DND-41 (cell line): ENCODE measurements at regions not wholly inside any gene's neighbourhood (a gene's known extent, or its start where the extent isn't known, plus 50 kb on each side); places are given as distances from the start of the nearest gene placed in this dataset.

Source experiments
- ATAC-seq: fragments of 200-7000 bp; cut with Tn5 transposase; 3 replicates; pipeline ENCODE4 v1.9.1; 2021; ENCODE audit warnings: low read depth; ENCODE audit not compliant: insufficient read depth
- DNase-seq: peaks from one replicate; pipeline ENCODE4 v3.0.0-alpha.2; 2020
- H2AFZ ChIP-seq: 2 replicates; pipeline ENCODE4 v1.6.0; 2012; ENCODE audit warnings: low read depth, low read length
- H3K27ac ChIP-seq: 2 replicates; pipeline ENCODE4 v1.5.1; 2012; ENCODE audit warnings: low read length, inconsistent platforms
- H3K27me3 ChIP-seq: fragments of 200-600 bp; sonication (generic); 2 replicates; pipeline ENCODE4 v1.6.0; 2012; ENCODE audit warnings: low read length, mild to moderate bottlenecking, inconsistent platforms; ENCODE audit not compliant: insufficient read depth, poor library complexity
- H3K36me3 ChIP-seq: 2 replicates; pipeline ENCODE4 v1.5.1; 2012; ENCODE audit warnings: low read length, inconsistent platforms; ENCODE audit not compliant: insufficient read depth
- H3K4me1 ChIP-seq: 2 replicates; pipeline ENCODE4 v1.5.1; 2012; ENCODE audit warnings: mild to moderate bottlenecking, low read length; ENCODE audit not compliant: insufficient read depth
- H3K4me2 ChIP-seq: 2 replicates; pipeline ENCODE4 v1.6.0; 2012; ENCODE audit warnings: mild to moderate bottlenecking, moderate library complexity, low read length, inconsistent platforms; ENCODE audit not compliant: insufficient read depth
- H3K4me3 ChIP-seq, 2 experiments: fragments of 200-600 bp in 1 of 2; shearing (Covaris generic) in 1 of 2; 2 replicates each; pipeline ENCODE4 v1.5.1; 2012 to 2016; ENCODE audit warnings: inconsistent platforms in 2 of 2, low read length in 2 of 2, mild to moderate bottlenecking in 2 of 2, low read depth in 1 of 2, moderate library complexity in 1 of 2
- H3K79me2 ChIP-seq: 2 replicates; pipeline ENCODE4 v1.6.0; 2012; ENCODE audit warnings: low read length, inconsistent platforms; ENCODE audit not compliant: insufficient read depth
- H3K9ac ChIP-seq: 2 replicates; pipeline ENCODE4 v1.6.0; 2012; ENCODE audit warnings: low read depth, mild to moderate bottlenecking, inconsistent platforms, low read length, moderate library complexity
- H3K9me3 ChIP-seq: 2 replicates; pipeline ENCODE4 v1.5.1; 2012; ENCODE audit warnings: low read length, moderate library complexity, mild to moderate bottlenecking, inconsistent platforms; ENCODE audit not compliant: insufficient read depth, severe bottlenecking
- H4K20me1 ChIP-seq: 2 replicates; pipeline ENCODE4 v1.6.0; 2012; ENCODE audit warnings: low read length; ENCODE audit not compliant: insufficient read depth
- EZH2 ChIP-seq: IDR thresholded peaks from 3 replicates; pipeline ENCODE4 v1.6.1; 2012; ENCODE audit warnings: borderline replicate concordance, low read depth, mild to moderate bottlenecking, moderate library complexity, low read length, inconsistent platforms; ENCODE audit not compliant: severe bottlenecking
- TF ChIP-seq, protein P1 (sequence below): IDR thresholded peaks from 2 replicates; pipeline ENCODE4 v1.5.1; 2012; ENCODE audit warnings: borderline replicate concordance, low read length, moderate library complexity, mild to moderate bottlenecking; ENCODE audit not compliant: poor library complexity, severe bottlenecking; ENCODE audit errors: extremely low read depth

DNA sequence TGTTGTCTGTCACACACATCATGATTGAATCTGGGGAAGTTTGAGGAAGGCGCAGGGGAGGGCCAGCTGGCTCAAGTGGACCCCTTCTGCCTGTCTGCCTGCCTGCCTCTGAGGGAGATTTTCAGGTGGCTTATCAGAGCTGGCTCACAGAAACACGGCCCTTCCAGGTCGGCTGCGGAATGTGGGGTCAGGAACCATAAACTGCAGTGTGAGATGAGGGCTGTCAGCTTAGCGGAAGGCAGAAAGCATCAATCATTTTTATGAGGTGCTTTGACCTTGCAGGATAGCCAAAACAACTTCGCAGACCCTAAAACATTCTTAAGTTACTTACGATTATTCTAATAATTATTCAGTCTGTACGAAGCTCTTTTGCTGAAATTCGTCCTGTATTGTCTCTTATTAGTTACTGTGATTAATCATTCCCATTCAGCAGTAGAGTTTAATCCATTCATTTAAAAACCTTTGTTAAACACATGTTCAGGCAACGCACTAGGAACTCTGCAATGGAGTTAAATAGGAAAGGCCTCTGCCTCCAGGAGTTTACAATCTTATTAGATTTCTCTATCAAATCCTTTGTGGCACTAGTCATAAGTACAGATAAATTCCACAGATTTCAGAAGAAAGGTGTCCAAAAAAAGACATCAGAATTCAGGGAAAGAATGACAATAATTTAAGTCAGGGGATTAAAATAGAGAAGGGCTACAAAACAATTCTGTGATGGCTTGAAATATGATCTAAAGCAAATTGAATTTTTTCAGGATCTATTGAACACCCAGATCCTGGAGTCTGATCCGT is 371.6 kb downstream of the HRH4 start:
- no peaks in the 10 kb centered on the region for H4K20me1 ChIP-seq
- H3K27me3 ChIP-seq: no peaks in the 10 kb centered on the region
- no peaks in the 10 kb centered on the region for H3K36me3 ChIP-seq
- H3K27ac ChIP-seq: no peak overlapping the region
- no peaks in the 10 kb centered on the region for H3K4me1 ChIP-seq
- H3K4me2 ChIP-seq: no peak overlapping the region
- H3K9ac ChIP-seq: no peak overlapping the region
- no peaks in the 10 kb centered on the region for H3K9me3 ChIP-seq
- DNase-seq: no peak
- H2AFZ ChIP-seq: no peak overlapping the region
- ATAC-seq: no peak
- no peak for TF ChIP-seq EZH2
- TF ChIP-seq, protein P1, sequence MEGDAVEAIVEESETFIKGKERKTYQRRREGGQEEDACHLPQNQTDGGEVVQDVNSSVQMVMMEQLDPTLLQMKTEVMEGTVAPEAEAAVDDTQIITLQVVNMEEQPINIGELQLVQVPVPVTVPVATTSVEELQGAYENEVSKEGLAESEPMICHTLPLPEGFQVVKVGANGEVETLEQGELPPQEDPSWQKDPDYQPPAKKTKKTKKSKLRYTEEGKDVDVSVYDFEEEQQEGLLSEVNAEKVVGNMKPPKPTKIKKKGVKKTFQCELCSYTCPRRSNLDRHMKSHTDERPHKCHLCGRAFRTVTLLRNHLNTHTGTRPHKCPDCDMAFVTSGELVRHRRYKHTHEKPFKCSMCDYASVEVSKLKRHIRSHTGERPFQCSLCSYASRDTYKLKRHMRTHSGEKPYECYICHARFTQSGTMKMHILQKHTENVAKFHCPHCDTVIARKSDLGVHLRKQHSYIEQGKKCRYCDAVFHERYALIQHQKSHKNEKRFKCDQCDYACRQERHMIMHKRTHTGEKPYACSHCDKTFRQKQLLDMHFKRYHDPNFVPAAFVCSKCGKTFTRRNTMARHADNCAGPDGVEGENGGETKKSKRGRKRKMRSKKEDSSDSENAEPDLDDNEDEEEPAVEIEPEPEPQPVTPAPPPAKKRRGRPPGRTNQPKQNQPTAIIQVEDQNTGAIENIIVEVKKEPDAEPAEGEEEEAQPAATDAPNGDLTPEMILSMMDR: no peak
- H3K4me3 ChIP-seq: no peak overlapping the region
- no peaks in the 10 kb centered on the region for H3K79me2 ChIP-seq

DNA sequence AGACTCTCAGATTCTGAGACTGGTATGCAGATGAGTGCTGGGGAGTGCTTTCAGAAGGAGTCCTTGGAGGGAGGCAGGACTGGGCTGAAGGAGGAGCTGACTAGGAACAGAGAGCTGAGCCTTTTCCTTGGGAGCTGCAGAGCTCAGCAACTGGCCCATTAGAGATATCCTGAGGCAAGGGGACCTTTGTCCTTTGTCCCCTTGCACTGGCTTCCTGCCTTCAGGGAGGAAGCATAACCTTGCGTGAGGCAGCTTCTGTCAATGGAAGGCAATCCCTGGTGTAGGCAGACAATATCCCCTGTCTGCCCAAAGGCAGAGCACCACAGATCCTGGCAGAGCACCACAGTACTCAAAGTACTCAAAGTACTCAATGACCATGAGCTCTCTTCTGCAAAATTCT is 375.3 kb downstream of the HRH4 start:
- ATAC-seq (no peak), DNase-seq (no peak)
- TF ChIP-seq, protein P1: no peak
- no peak for TF ChIP-seq EZH2
- Histone ChIP-seq H3K4me1 (no peaks in the 10 kb centered on the region), H3K9ac (no peak overlapping the region), H3K4me2 (no peak overlapping the region), H3K36me3 (no peaks in the 10 kb centered on the region), H4K20me1 (no peaks in the 10 kb centered on the region), H3K27ac (no peak overlapping the region), H3K79me2 (no peaks in the 10 kb centered on the region), H3K27me3 (no peaks in the 10 kb centered on the region), H2AFZ (no peak overlapping the region), H3K9me3 (no peaks in the 10 kb centered on the region), H3K4me3 (no peak overlapping the region)

DNA sequence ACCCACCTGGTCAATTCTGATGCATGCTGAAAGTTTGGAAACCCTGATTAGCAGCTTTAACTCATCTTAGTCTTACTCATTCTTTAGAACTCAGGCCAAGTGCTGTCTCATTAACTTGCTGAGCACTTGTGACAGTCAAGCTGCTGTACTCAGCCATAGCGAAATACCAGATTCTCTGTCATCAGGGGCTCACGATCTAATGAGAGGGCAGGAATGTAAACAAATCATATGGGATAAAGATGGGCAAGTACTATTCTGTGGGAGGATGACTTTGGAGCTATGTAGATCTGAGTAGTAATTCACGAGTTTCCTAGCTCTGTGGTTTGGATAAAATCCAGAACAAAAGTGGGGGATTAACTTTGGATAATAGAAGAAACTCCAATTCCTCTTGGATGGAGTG is 376.6 kb downstream of the HRH4 start:
- no peak overlapping the region for H2AFZ ChIP-seq
- no peak overlapping the region for H3K27ac ChIP-seq
- no peak for TF ChIP-seq EZH2
- TF ChIP-seq, protein P1: no peak
- no peaks in the 10 kb centered on the region for H3K79me2 ChIP-seq
- DNase-seq (no peak), ATAC-seq (no peak)
- H3K9ac ChIP-seq: no peak overlapping the region
- no peaks in the 10 kb centered on the region for H3K36me3 ChIP-seq
- no peaks in the 10 kb centered on the region for H3K4me1 ChIP-seq
- H4K20me1 ChIP-seq: no peaks in the 10 kb centered on the region
- no peaks in the 10 kb centered on the region for H3K27me3 ChIP-seq
- H3K4me3 ChIP-seq: no peak overlapping the region
- H3K9me3 ChIP-seq: no peaks in the 10 kb centered on the region
- no peak overlapping the region for H3K4me2 ChIP-seq
